Lower lobe of right lung (tissue), 2 donors: ENCODE measurements at regions not wholly inside any gene's neighbourhood (a gene's known extent, or its start where the extent isn't known, plus 50 kb on each side); places are given as distances from the start of the nearest gene placed in this dataset.

Experiments
- ATAC-seq, 2 donors: fragments of 200-7000 bp; cut with Tn5 transposase; one replicate each; pipeline ENCODE4 v1.9.1; 2020 to 2022; ENCODE audit warnings: mild to moderate bottlenecking in 2 of 2, moderate library complexity in 2 of 2
- DNase-seq: peaks from one replicate; pipeline ENCODE4 v3.0.0-alpha.2; 2020
- H3K27ac ChIP-seq: fragments of 200-600 bp; one replicate; pipeline ENCODE4 v1.8.0; 2022
- H3K27me3 ChIP-seq: fragments of 200-600 bp; one replicate; pipeline ENCODE4 v1.8.0; 2022; ENCODE audit warnings: low read depth
- H3K36me3 ChIP-seq: fragments of 200-600 bp; one replicate; pipeline ENCODE4 v1.8.0; 2022; ENCODE audit warnings: mild to moderate bottlenecking
- H3K4me1 ChIP-seq: fragments of 200-600 bp; one replicate; pipeline ENCODE4 v1.8.0; 2022
- H3K4me3 ChIP-seq: fragments of 200-600 bp; one replicate; pipeline ENCODE4 v1.8.0; 2022; ENCODE audit warnings: mild to moderate bottlenecking
- H3K9me3 ChIP-seq: fragments of 200-600 bp; one replicate; pipeline ENCODE4 v1.8.0; 2022
- intact Hi-C: fragments of 100-400 bp; cut with DNase I; formaldehyde crosslinking; loops from one replicate; pipeline ENCODE4 v1.11.0; 2022
- TF ChIP-seq, protein P1 (sequence below): fragments of 200-600 bp; IDR thresholded peaks from one replicate; pipeline ENCODE4 v1.8.0; 2022; ENCODE audit warnings: antibody characterized with exemption, mild to moderate bottlenecking
- donor health status: DM: no; HTN: yes; CAD: no; lungs with severe emphysema.

DNA sequence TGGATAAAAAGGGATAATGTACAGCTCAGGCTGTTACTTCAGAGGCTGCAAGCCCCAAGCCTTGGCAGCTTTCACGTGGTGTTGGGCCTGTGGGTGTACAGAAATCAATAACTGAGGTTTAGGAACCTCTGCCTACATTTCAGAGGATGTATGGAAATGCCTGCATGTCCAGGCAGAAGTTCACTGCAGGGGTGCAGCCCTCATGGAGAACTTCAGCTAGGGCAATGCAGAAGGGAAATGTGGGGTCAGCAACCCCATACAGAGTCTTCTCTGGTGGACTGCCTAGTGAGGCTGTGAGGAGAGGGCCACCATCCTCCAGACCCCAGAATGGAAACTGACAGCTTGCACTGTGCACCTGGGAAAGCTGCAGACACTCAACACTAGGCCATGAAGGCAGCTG, 1350.3 kb downstream of the ROBO2 start:
- no peak for ATAC-seq
- intact Hi-C loops: no loop called here

DNA sequence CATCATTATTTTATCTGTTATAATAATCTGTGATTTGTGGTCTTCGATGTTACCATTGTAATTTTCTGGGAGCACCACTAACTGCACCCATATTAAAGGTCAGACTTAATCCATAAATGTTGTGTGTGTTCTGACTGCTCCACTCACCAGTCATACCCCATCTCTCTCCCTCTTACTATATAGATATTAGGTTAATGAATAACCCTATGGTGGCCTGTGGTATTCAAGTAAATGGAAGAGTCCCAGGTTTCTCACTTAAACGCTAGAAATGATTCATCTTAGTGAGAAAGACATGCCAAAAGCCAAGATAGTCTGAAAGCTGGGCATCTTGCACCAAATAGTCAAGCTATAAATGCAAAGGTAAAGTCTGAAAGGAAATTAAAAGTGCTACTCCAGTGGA, 1358.5 kb downstream of the ROBO2 start:
- DNase-seq (no peak), ATAC-seq (no peak)
- no peak overlapping the region for H3K4me3 ChIP-seq
- H3K27ac ChIP-seq: no peak overlapping the region
- TF ChIP-seq, protein P1, sequence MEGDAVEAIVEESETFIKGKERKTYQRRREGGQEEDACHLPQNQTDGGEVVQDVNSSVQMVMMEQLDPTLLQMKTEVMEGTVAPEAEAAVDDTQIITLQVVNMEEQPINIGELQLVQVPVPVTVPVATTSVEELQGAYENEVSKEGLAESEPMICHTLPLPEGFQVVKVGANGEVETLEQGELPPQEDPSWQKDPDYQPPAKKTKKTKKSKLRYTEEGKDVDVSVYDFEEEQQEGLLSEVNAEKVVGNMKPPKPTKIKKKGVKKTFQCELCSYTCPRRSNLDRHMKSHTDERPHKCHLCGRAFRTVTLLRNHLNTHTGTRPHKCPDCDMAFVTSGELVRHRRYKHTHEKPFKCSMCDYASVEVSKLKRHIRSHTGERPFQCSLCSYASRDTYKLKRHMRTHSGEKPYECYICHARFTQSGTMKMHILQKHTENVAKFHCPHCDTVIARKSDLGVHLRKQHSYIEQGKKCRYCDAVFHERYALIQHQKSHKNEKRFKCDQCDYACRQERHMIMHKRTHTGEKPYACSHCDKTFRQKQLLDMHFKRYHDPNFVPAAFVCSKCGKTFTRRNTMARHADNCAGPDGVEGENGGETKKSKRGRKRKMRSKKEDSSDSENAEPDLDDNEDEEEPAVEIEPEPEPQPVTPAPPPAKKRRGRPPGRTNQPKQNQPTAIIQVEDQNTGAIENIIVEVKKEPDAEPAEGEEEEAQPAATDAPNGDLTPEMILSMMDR: no peak
- no peaks in the 10 kb centered on the region for H3K9me3 ChIP-seq
- no peaks in the 10 kb centered on the region for H3K4me1 ChIP-seq
- H3K27me3 ChIP-seq: no peaks in the 10 kb centered on the region
- intact Hi-C loops: no loop called here
- no peaks in the 10 kb centered on the region for H3K36me3 ChIP-seq

More for the DNA sequence above, 1350.3 kb downstream of the ROBO2 start:
- DNase-seq: no peak
- Histone ChIP-seq H3K27ac (no peak overlapping the region), H3K9me3 (peaks cover 9% of the 10 kb centered on the region), H3K27me3 (no peaks in the 10 kb centered on the region), H3K36me3 (no peaks in the 10 kb centered on the region), H3K4me1 (no peaks in the 10 kb centered on the region), H3K4me3 (no peak overlapping the region)
- TF ChIP-seq, protein P1: no peak

DNA sequence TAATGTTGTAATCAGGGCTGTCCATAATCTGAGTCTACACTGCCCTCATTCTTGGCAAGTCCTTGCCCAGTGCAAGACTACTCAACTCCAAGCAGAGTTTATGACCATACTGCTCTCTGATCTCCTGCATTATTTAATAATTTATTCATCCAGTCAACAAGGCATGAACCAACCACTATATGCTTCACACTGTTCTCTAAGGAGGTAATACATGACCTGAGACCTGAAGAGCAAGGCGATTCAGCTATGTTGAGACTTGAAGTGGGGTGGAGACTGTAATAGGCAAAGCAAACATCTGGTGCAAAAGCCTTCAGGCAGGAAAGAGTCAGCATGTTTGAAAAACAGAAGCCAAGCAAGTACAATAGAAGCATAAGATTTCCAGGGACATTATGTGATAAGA, 1362.8 kb downstream of the ROBO2 start:
- intact Hi-C loops: no loop called here
- TF ChIP-seq, protein P1: no peak

DNA sequence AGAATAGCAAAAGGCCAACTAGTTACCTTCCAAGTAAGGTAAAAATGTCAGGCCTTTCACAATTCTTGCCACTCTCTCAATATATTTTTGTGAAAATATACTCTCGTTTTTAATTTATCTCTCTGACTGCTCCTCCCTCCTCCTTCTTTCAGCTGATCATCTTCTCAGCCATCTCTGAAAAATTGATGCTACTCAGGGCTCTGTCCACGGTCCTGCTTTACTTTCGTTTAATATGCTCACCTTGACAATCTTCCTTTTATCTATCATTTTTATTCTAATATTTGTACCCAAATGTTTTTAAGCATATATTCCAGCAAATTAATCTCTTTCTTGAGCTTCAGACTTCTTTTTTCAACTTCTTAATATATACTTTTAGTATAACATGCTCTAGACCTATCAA, 1362.1 kb downstream of the ROBO1 start:
- ATAC-seq (no peak), DNase-seq (no peak)
- no peaks in the 10 kb centered on the region for H3K4me1 ChIP-seq
- H3K9me3 ChIP-seq: no peaks in the 10 kb centered on the region
- no peaks in the 10 kb centered on the region for H3K27me3 ChIP-seq
- TF ChIP-seq, protein P1: no peak
- H3K36me3 ChIP-seq: no peaks in the 10 kb centered on the region
- no peak overlapping the region for H3K27ac ChIP-seq
- intact Hi-C loops: no loop called here
- H3K4me3 ChIP-seq: no peak overlapping the region

More for the DNA sequence above, 1362.8 kb downstream of the ROBO2 start:
- Histone ChIP-seq H3K27ac (no peak overlapping the region), H3K4me1 (no peaks in the 10 kb centered on the region), H3K36me3 (no peaks in the 10 kb centered on the region), H3K27me3 (no peaks in the 10 kb centered on the region), H3K9me3 (no peaks in the 10 kb centered on the region), H3K4me3 (no peak overlapping the region)
- DNase-seq (no peak), ATAC-seq (peak; percentile 40 to 76)

DNA sequence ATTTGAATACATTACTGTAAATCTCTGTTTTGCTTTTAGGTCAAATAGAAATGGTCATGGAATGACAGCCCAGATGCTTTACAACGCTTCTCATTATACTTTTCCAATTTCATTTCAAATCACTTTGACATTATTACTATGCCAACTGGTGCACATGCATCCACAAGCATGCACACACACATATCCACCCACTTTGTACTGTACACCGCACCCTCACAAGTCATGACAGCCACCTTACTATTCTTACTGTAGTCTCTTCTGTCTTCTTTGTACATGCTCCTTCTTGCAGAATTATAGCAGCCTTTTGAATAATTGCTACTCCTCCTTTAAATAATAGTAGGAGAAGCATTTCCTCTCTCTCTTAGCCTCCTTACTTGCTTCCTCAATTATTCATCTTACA, 1361.4 kb downstream of the ROBO1 start:
- ATAC-seq (no peak), DNase-seq (no peak)
- Histone ChIP-seq H3K36me3 (no peaks in the 10 kb centered on the region), H3K27me3 (no peaks in the 10 kb centered on the region), H3K27ac (no peak overlapping the region), H3K4me3 (no peak overlapping the region), H3K9me3 (no peaks in the 10 kb centered on the region), H3K4me1 (no peaks in the 10 kb centered on the region)
- intact Hi-C loops: no loop called here
- TF ChIP-seq, protein P1: no peak

DNA sequence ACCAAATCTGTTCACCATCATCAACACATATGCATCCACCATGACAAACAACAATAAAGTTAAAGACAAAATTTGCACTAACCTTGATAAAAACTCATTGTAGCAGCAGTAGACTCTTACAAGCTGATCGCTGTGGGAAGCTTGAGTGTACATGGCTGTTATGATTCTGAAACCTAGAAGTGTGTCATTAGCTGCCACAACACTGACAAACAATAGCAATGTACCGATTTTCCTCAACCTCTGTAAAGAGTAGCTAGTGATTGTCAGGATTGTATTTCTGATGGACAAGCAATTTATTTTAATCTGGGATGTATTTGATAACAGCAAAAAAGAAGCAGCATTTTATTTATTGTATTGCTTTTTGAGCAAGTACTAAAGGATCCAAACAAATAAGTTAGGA, 1357.7 kb downstream of the ROBO1 start:
- no peaks in the 10 kb centered on the region for H3K27me3 ChIP-seq
- no peaks in the 10 kb centered on the region for H3K36me3 ChIP-seq
- H3K4me3 ChIP-seq: no peak overlapping the region
- intact Hi-C loops: no loop called here
- no peaks in the 10 kb centered on the region for H3K4me1 ChIP-seq
- DNase-seq: no peak
- ATAC-seq: no peak
- H3K9me3 ChIP-seq: no peaks in the 10 kb centered on the region
- no peak overlapping the region for H3K27ac ChIP-seq
- TF ChIP-seq, protein P1: no peak
